Gastrocnemius medialis (tissue), 4 donors: ENCODE measurements at regions not wholly inside any gene's neighbourhood (a gene's known extent, or its start where the extent isn't known, plus 50 kb on each side); places are given as distances from the start of the nearest gene placed in this dataset.

Experiments used
- POLR2A ChIP-seq, 2 donors: fragments of 450-650 bp; IDR thresholded peaks; one replicate each; pipeline ENCODE4 v1.6.1; 2017; ENCODE audit warnings: antibody characterized with exemption in 2 of 2, mild to moderate bottlenecking in 2 of 2, moderate library complexity in 2 of 2
- TF ChIP-seq, protein P1 (sequence below), 5 experiments: fragments of 450-650 bp in 3 of 5; fragments of 200-600 bp in 2 of 5; sonication (generic) in 2 of 5; IDR thresholded peaks in 4 of 5; conservative IDR thresholded peaks in 1 of 5; 1 replicate in 4 of 5; 2 replicates in 1 of 5; pipeline ENCODE4 v1.5.1; 2016 to 2019; ENCODE audit warnings: antibody characterized with exemption in 5 of 5, mild to moderate bottlenecking in 3 of 5, moderate library complexity in 3 of 5

DNA sequence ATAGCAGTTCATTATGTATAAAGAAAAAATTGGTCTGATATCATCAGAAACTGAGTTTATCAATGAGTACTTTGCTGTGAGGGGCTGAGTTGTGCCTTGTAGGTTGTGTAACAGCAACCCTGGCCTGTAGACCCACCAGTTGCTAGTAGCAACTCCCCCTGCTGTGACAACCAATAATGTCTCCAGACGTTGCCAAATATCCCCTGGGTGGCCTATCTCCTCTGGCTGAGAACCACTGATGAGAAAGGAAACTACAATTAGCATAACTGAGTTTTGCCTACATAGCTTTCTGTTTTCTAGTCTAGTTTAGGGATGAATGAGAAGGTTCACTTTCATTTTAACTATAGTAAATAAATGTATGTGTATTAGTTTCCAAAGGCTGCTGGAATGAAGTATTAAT lies 234.1 kb downstream of the CPE start:
- TF ChIP-seq POLR2A (IDR thresholded peaks at IDR 0.05), result no peak
- TF ChIP-seq, protein P1, sequence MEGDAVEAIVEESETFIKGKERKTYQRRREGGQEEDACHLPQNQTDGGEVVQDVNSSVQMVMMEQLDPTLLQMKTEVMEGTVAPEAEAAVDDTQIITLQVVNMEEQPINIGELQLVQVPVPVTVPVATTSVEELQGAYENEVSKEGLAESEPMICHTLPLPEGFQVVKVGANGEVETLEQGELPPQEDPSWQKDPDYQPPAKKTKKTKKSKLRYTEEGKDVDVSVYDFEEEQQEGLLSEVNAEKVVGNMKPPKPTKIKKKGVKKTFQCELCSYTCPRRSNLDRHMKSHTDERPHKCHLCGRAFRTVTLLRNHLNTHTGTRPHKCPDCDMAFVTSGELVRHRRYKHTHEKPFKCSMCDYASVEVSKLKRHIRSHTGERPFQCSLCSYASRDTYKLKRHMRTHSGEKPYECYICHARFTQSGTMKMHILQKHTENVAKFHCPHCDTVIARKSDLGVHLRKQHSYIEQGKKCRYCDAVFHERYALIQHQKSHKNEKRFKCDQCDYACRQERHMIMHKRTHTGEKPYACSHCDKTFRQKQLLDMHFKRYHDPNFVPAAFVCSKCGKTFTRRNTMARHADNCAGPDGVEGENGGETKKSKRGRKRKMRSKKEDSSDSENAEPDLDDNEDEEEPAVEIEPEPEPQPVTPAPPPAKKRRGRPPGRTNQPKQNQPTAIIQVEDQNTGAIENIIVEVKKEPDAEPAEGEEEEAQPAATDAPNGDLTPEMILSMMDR (IDR thresholded peaks at IDR 0.05 in 4 of 5, conservative IDR thresholded peaks at IDR 0.05 in 1 of 5), result no peak
